ENCODE measurements at regions not wholly inside any gene's neighbourhood (a gene's known extent, or its start where the extent isn't known, plus 50 kb on each side); places are given as distances from the start of the nearest gene placed in this dataset.

- TF ChIP-seq CTCF (IDR thresholded peaks at IDR 0.05; ENCODE audit: low read depth, low read length, poor library complexity, severe bottlenecking): no peak
- no peak for TF ChIP-seq EZH2phosphoT487 (IDR thresholded peaks at IDR 0.05; ENCODE audit: borderline replicate concordance, low read length)
Observed at GRCh38 chr3:83849106-83849730, 1109.6 kb upstream of the CADM2 start.

Data from DOHH2 (cell line).